Type B pancreatic cell (in vitro differentiated cells): ENCODE measurements at regions not wholly inside any gene's neighbourhood (a gene's known extent, or its start where the extent isn't known, plus 50 kb on each side); places are given as distances from the start of the nearest gene placed in this dataset.
"Not testable (repeated sequence)": the region's sequence is repeated elsewhere in the genome, so short reads cannot be mapped to it uniquely, and the experiment has no call there.

ENCODE experiments used
- DNase-seq: peaks from one replicate; pipeline ENCODE4 v3.0.0; 2021; ENCODE audit warnings: mixed read lengths; ENCODE audit not compliant: unreplicated experiment; ENCODE audit errors: extremely low spot score
- H3K27ac Mint-ChIP-seq: 2 replicates; pipeline ENCODE4 v1.8.0; 2021; ENCODE audit warnings: mild to moderate bottlenecking, mixed read lengths
- H3K27me3 Mint-ChIP-seq: 2 replicates; pipeline ENCODE4 v1.8.0; 2021; ENCODE audit warnings: mixed read lengths
- H3K36me3 Mint-ChIP-seq: 2 replicates; pipeline ENCODE4 v1.8.0; 2021; ENCODE audit warnings: mixed read lengths
- H3K4me1 Mint-ChIP-seq: one replicate; pipeline ENCODE4 v1.8.0; 2021; ENCODE audit warnings: mixed read lengths; ENCODE audit not compliant: unreplicated experiment
- H3K4me3 Mint-ChIP-seq: 2 replicates; pipeline ENCODE4 v1.8.0; 2021; ENCODE audit warnings: mild to moderate bottlenecking, mixed read lengths
- H3K9me3 Mint-ChIP-seq: 2 replicates; pipeline ENCODE4 v1.8.0; 2021; ENCODE audit warnings: mixed read lengths
- TF ChIP-seq, protein P1 (sequence below): fragments of 200-600 bp; sonication (generic); conservative IDR thresholded peaks from 2 replicates; pipeline ENCODE4 v1.5.0; 2021; ENCODE audit warnings: antibody characterized with exemption, mild to moderate bottlenecking

DNA sequence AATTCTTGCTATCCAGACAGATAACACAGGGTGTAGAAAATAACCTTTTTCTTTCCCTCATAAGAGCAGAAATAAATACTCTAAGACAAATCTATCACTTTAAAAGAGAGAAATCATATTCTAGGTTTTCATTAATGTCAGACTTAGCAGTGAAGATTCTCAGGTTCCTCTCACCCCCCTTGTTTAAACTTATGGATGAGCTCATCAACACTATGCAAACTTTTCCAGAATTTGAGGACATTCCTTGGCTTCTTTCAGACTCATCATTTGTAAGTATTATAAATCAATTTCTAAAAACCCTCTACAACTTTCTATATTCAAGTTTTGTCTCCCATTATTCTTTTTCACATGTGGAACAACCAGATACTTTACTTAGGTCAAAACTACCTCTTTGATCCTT, 374.9 kb upstream of the TRPC7 start:
- H3K27ac Mint-ChIP-seq: no peak overlapping the region
- H3K4me3 Mint-ChIP-seq: no peak overlapping the region
- no peaks in the 10 kb centered on the region for H3K36me3 Mint-ChIP-seq
- no peaks in the 10 kb centered on the region for H3K27me3 Mint-ChIP-seq
- no peak for DNase-seq
- TF ChIP-seq, protein P1, sequence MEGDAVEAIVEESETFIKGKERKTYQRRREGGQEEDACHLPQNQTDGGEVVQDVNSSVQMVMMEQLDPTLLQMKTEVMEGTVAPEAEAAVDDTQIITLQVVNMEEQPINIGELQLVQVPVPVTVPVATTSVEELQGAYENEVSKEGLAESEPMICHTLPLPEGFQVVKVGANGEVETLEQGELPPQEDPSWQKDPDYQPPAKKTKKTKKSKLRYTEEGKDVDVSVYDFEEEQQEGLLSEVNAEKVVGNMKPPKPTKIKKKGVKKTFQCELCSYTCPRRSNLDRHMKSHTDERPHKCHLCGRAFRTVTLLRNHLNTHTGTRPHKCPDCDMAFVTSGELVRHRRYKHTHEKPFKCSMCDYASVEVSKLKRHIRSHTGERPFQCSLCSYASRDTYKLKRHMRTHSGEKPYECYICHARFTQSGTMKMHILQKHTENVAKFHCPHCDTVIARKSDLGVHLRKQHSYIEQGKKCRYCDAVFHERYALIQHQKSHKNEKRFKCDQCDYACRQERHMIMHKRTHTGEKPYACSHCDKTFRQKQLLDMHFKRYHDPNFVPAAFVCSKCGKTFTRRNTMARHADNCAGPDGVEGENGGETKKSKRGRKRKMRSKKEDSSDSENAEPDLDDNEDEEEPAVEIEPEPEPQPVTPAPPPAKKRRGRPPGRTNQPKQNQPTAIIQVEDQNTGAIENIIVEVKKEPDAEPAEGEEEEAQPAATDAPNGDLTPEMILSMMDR: no peak
- peaks cover 8% of the 10 kb centered on the region for H3K4me1 Mint-ChIP-seq
- peaks cover 20% of the 10 kb centered on the region for H3K9me3 Mint-ChIP-seq

DNA sequence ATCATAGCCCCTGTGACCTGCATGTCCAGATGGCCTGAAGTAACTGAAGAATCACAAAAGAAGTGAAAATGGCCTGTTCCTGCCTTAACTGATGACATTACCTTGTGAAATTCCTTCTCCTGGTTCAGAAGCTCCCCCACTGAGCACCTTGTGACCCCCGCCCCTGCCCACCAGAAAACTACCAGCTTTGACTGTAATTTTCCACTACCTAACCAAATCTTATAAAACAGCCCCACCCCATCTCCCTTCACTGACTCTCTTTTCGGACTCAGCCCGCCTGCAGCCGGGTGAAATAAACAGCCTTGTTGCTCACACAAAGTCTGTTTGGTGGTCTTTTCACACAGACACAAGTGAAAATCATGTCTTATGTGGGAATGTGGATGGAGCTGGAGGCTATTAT, 373.9 kb upstream of the TRPC7 start:
- peaks cover 20% of the 10 kb centered on the region for H3K9me3 Mint-ChIP-seq
- not testable (repeated sequence) for DNase-seq, H3K36me3 Mint-ChIP-seq, H3K4me3 Mint-ChIP-seq, H3K27ac Mint-ChIP-seq, H3K27me3 Mint-ChIP-seq, H3K4me1 Mint-ChIP-seq

DNA sequence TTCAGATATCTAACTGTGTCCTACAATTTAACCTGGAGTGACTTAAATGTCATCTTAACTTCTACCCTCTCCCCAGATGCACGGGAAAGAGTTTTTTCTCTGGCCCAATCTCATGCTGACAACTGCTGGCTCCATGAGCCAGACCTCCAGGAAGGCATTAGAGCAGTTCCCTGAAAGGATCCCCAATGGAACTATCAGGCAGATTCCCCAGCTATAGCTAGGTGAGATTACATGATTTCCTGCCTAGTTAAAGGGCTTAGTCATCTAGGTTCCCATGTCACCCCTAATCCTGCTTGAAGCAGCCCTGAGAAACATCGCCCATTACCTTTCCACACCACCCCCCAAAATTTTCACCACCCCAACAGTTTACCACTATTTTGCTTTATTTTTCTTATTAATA, 373.5 kb upstream of the TRPC7 start:
- TF ChIP-seq, protein P1: no peak
- Mint-ChIP-seq H3K4me1 (peaks cover 8% of the 10 kb centered on the region), H3K36me3 (no peaks in the 10 kb centered on the region), H3K27ac (no peak overlapping the region), H3K4me3 (no peak overlapping the region), H3K27me3 (no peaks in the 10 kb centered on the region), H3K9me3 (peaks cover 20% of the 10 kb centered on the region)
- DNase-seq: no peak

DNA sequence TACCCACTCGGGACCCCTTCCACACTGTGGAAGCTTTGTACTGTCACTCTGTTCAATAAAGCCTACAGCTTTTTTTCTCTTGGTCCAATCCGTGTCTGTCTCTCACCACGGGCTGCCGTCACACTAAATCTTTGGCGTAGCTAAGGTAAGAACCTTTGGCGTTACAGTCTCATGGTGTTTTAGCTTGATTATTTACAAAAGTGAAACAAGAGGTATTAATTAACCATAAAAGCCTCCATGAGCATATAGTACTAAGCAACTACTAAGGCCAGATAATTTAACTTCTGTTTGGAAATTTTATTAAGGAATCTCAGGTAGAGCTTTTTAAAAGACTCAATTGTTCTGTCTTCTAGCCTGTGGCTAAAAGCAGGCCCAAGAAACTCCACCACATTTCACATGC, 370.7 kb upstream of the TRPC7 start:
- Mint-ChIP-seq H3K9me3 (peaks cover 14% of the 10 kb centered on the region), H3K27ac (peak overlapping the region; percentile 55), H3K4me3 (peak overlapping the region; percentile 29), H3K27me3 (no peaks in the 10 kb centered on the region), H3K36me3 (no peaks in the 10 kb centered on the region), H3K4me1 (peaks cover 8% of the 10 kb centered on the region)
- TF ChIP-seq, protein P1: no peak
- no peak for DNase-seq

DNA sequence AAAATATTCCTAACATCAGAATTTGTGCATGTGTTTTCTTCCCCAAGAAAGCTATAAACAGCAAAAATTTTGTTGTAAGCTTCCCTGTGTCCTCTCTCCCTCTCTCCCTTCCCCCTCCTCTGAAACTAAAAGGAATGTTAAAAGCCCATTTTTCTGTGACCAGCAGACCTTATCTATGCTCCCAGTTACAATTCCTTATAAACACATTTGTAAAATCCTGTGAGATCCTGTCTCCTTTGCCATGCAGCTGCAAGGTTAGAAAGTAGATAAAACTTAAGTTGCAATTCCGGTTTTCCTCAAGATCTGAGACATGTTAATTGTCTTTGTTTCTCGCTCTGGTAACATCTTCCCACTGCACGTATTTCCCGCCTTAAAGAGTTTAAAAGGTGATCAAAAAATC, 370.3 kb upstream of the TRPC7 start:
- Mint-ChIP-seq H3K27ac (peak overlapping the region; percentile 55), H3K9me3 (peaks cover 14% of the 10 kb centered on the region), H3K4me3 (peak overlapping the region; percentile 29)
- H3K4me1 Mint-ChIP-seq, H3K27me3 Mint-ChIP-seq, DNase-seq, H3K36me3 Mint-ChIP-seq: not testable (repeated sequence)

DNA sequence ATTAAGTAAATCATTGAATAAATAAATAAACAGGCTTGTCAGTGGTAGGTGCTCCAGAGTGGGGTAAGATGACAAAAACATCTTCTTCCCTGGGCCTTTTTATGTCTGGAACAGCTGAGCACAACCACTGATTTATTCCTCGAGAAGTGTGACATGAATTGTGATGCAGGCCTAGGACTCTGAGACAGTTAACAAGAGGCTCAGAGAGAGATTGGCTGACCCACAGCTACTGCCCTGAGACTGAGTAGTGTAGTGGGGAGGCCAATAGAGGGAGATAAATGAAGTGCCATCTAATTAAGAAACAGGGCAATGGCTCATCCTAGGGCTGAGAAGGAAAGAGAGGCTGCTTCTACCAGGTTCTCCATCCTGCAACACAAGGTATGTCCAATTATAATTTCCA, 369.3 kb upstream of the TRPC7 start:
- no peaks in the 10 kb centered on the region for H3K27me3 Mint-ChIP-seq
- H3K4me3 Mint-ChIP-seq: no peak overlapping the region
- H3K36me3 Mint-ChIP-seq: no peaks in the 10 kb centered on the region
- peaks cover 12% of the 10 kb centered on the region for H3K4me1 Mint-ChIP-seq
- TF ChIP-seq, protein P1: no peak
- DNase-seq: no peak
- H3K27ac Mint-ChIP-seq: no peak overlapping the region
- peaks cover 14% of the 10 kb centered on the region for H3K9me3 Mint-ChIP-seq

DNA sequence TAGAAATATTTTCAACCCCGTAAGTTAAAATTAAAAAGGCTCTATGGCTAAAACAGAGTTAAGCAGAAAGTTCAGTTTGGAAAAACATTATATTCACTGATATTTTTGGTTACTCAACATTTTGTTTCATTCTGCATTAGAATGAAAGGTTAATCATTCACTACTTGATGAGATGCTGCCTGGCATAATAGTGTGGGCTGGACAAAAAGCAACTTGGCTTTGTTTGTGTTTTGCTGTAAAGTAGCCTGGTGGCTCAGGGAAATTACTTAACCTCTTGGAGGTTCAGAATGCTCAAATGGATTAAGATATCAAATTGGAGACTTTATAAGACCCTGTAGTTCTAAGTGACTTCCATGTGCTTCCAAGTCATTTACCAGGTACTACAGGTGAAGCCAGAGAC, 367.4 kb upstream of the TRPC7 start:
- no peak for DNase-seq
- H3K4me1 Mint-ChIP-seq: peaks cover 18% of the 10 kb centered on the region
- peaks cover 8% of the 10 kb centered on the region for H3K9me3 Mint-ChIP-seq
- no peaks in the 10 kb centered on the region for H3K27me3 Mint-ChIP-seq
- TF ChIP-seq, protein P1: no peak
- H3K4me3 Mint-ChIP-seq: no peak overlapping the region
- H3K36me3 Mint-ChIP-seq: no peaks in the 10 kb centered on the region
- H3K27ac Mint-ChIP-seq: no peak overlapping the region
